GM18498 (cell line): ENCODE measurements at regions not wholly inside any gene's neighbourhood (a gene's known extent, or its start where the extent isn't known, plus 50 kb on each side); places are given as distances from the start of the nearest gene placed in this dataset.
"Not testable (repeated sequence)": the region's sequence is repeated elsewhere in the genome, so short reads cannot be mapped to it uniquely, and the experiment has no call there.

Experiments used
- ATAC-seq: cut with Tn5 transposase; IDR thresholded peaks from one replicate; pipeline ENCODE4 v1.9.1; 2021; ENCODE audit warnings: mild to moderate bottlenecking, moderate library complexity; ENCODE audit not compliant: unreplicated experiment

- no peak for ATAC-seq
These were observed 408.7 kb upstream of the TCF4 start for GRCh38 chr18:55996717-55997116.

DNA sequence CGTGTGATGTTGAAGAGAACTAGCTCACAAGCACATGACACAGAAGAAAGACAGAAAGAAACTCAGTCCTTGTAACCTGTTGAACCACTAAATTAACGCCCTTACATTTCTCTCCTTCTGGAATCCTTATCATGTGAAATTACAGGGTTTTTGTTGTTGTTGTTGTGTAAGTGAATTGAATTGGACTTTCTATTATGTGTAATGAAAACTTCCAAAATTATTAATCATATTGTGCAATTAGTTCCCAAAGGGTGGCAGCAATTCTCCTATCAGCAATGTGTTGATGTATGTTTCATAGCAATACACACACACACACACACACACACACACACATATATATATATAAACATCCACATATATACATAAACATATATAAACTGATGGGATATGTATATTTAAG is 402.2 kb upstream of the TCF4 start:
- ATAC-seq, result no peak

DNA sequence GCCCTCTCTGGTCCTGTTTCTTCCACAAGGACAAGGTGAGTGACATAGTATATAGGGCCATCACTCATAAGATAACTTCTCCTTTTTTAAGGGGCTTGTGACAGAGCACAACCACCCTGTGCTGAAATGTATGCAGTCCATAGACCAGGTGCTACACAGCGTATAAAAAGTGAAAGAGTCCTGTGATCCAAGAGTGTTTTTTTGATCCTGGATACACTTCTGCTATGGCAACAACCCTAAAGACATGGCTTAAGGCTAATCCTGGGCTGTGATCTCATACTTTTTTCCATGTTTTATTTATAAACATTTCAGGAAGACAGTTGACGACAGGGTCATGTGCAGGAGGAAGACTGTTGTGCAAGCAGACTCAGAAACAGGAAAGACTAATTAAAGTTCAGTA is 400.5 kb upstream of the TCF4 start:
- ATAC-seq, result no peak

GRCh38 chr18:55983433-55983832 is 395.4 kb upstream of the TCF4 start:
- ATAC-seq, result no peak

DNA sequence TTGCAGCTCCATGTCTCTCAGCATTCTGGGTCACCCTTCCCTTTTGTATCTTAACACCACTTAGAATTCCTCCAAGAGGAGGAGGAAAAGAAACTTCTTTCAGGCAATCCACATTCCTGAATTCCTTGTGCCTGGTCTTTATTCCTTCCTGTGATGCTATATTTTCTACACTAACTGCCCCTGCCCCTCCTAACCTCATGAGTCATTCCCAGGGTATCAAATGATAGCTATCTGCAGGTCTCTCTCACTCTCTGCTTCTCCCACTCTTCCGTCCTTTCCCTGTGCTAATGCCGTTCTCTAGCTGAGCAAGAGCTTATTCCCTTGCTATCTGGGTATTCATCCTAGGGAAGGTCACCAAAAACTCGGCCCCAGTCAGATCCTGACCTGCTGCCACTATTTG is 395.0 kb upstream of the TCF4 start:
- no peak for ATAC-seq

- ATAC-seq, result no peak
These were observed 393.9 kb upstream of the TCF4 start for GRCh38 chr18:55981712-55982475.

DNA sequence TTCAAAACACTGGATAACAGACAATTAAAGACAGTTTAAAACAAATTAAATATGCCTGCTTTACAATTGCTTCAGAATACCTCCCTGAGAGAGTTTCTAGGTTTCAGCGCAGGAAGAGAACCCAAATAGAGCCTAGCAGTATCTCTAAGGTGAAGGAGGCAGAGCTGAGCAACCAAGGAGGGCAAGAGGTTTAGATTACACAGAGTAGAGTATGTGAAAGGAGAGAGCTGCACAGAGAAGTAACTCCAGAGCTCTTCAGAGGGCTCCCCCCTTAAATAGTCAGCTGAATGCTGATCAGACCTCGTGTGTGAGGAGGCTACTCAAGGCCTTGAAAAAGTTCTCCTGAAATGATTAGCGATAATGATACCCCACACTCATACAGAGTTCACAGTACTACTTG is 386.5 kb upstream of the TCF4 start:
- no peak for ATAC-seq

- no peak for ATAC-seq
These were observed 380.6 kb upstream of the TCF4 start for GRCh38 chr18:55968550-55968949.

DNA sequence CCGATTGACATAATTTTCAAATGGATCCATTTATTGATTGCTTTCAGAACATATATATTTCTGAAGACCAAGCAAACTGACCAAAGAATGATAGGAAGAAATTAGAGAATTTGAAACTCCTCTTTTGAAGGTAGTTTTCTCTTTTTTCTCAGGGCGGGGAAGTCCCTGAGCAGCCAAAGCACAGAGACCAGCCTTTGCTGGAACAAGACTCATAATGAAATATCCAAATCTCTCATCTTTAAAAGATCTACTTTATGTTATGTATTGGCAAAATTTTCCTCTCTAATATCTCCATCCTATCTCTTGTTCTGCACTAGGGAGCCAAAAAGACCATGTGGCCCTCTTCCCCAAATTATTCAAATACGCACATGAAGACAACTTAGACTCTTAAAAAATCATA is 379.0 kb upstream of the TCF4 start:
- no peak for ATAC-seq

DNA sequence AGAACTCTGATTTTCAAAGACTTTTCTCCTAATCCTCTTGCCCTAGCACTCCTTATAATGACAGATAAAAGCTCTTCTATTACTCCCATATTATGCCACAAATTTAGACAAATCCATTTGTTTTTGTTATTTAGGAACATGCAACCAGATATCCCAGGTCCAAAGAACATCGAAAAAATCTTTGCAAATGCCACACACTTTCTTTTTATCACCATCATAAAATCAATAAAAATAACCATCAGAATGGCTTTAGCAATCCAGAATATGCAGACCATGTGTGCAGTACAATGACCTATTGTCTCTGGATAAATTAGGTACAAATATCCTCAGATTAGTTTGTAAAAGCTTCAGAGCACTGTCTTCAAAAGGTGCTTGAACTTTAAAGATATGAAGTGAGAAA is 376.2 kb upstream of the TCF4 start:
- no peak for ATAC-seq

DNA sequence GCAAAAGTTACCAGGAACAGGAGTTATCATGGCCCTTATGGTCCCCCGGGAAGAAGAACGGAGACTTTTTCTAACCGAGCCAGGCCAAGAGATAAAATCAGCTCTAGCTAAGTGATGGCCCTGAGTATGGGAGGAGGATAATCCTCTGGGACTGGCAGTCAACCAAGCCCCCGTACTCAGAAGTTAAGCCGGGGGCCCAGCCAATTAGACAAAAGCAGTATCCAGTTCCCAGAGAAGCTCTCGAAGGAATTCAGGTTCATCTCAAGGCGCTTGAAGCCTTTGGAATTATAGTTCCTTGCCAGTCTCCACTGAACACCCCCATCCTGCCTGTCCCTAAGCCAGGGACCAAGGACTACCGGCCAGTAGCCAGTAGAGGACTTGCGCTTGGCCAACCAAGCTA is 365.3 kb upstream of the TCF4 start:
- no peak for ATAC-seq

DNA sequence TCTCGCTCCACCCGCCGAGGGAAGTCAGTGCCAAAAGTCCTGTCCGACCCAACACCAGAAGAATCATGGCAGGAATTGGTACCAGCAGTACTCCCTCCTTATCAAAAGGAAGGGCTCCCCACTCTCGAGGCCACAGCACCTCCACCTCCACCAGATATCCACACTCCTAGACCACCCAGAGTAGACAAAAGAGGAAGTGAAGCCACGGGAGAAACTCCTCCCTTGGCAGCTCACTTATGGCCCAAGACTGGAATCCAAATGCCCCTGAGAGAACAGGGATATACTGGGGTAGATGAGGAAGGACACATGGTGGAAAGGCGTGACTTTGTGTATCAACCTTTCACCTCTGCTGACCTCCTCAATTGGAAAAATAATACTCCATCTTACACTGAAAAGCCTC is 363.7 kb upstream of the TCF4 start:
- not testable (repeated sequence) for ATAC-seq

DNA sequence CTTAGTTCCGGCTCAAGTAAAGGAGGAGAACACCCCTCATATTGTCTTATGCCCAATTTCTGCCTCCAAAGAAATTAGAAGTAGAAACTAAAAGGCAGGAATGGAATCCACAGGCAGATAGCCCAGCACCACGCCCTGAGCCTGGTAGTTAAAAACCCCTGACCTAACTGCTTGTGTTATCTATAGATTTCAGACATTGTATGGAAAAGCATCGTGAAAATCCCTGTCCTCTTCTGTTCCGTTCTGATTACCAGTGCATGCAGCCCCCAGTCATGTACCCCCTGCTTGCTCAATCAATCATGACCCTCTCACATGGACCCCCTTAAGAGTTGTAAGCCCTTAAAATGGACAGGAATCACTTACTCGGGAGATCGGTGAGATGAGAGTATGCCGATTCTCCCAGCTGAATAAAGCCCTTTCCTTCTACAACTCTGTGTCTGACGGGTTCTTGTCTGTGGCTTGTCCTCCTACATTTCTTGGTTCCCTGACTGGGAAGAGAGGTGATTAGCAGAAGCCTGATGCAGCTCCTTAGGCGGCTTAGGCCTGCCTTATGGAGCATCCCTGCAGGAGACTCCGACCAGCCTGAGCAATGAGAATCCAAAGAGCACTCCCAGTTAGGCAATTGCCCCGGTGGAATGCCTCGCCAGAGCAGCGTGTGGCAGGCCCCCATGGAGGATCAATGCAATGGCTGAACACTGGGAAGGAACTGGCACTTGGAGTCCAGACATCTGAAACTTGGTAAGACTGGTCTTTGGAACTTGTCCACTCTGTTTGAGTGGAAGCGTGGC is 362.6 kb upstream of the TCF4 start:
- no peak for ATAC-seq

GRCh38 chr18:55934821-55935220 is 346.8 kb upstream of the TCF4 start:
- no peak for ATAC-seq

GRCh38 chr18:55932675-55933074 is 344.7 kb upstream of the TCF4 start:
- no peak for ATAC-seq

DNA sequence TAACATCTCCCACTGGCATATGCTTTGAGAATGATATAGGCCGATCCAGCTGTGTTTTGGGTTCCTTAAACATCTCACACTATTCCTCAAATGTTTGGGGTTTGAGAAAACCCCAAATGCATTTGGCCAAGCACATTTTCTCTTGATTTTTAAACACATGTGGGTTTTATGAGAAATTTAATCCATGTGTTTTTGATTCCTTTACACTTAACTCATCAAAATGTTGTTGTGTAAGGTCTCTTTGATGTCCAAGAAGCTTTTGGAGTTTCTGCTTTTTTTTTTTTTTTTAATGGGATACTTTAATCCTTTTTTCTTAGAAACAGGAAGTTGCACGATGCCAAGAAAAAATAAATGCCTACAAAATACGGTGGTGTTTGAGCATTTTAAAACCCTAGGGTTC is 339.8 kb upstream of the TCF4 start:
- ATAC-seq, result no peak

- ATAC-seq, result no peak
These were observed 337.8 kb upstream of the TCF4 start for GRCh38 chr18:55925772-55926171.

DNA sequence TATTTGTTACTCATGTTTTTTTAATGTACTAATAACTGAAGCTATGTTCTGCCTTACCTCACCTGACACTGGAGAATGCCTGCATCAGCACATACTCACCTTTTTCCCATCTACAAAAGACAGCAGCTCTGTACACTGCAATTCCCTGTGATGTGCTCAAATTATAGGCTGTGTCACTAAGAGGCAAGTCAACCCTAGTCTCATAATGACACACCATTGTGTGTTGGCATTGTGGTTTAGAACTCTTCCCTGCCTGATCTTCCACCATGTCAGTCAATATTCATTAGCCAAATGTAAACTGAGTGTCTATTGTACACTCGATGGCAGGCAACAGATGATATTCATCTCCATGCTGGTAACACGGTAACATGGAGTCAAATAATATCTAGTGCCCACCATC is 332.1 kb upstream of the TCF4 start:
- no peak for ATAC-seq

GRCh38 chr18:55918444-55918843 is 330.5 kb upstream of the TCF4 start:
- no peak for ATAC-seq

DNA sequence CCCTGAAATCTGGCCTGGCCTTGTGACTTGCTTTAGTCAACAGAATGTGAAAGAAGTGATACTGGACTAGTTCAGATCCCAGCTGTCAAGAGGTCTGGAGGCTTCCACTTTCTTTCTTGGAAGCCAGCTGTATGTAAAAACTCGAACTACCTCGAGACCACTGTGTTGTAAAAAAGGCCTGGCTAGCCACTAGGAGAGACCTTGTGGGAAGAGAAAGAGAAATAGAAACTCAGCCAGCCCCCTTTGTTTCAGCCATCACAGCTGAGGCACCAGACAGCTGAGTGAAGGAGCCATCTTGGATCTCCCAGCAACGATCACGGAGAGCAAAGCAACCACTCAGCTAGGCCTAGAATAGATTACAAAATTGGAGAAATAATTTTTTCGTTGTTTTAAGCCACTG is 324.9 kb upstream of the TCF4 start:
- no peak for ATAC-seq

- ATAC-seq, result no peak
These were observed 324.1 kb upstream of the TCF4 start for GRCh38 chr18:55912071-55912470.

DNA sequence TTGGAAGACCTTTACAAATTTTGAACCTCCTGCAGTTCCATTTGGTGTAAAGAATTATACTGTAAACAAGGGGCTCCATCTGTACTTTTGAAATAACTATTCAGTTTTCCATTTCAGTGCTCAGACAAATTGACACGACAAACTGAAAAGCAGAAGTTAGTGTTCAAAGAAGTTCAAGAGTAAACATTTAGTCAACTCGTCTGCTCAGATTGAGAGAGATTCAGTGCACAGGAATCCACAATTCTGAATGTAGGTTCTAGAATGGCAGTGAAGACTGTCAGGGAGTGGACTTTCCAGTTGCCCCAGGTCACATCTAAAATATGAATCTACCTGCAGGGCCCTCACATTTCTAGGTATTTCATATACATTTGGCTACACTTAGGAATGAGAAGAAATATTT is 322.3 kb upstream of the TCF4 start:
- no peak for ATAC-seq
